CD4-positive, alpha-beta T cell treated with Interleukin-17A for 1 hour (primary cell): ENCODE measurements at regions not wholly inside any gene's neighbourhood (a gene's known extent, or its start where the extent isn't known, plus 50 kb on each side); places are given as distances from the start of the nearest gene placed in this dataset.

Experiments
- DNase-seq: peaks from one replicate; pipeline ENCODE4 v3.0.0-alpha.2; 2020

DNA sequence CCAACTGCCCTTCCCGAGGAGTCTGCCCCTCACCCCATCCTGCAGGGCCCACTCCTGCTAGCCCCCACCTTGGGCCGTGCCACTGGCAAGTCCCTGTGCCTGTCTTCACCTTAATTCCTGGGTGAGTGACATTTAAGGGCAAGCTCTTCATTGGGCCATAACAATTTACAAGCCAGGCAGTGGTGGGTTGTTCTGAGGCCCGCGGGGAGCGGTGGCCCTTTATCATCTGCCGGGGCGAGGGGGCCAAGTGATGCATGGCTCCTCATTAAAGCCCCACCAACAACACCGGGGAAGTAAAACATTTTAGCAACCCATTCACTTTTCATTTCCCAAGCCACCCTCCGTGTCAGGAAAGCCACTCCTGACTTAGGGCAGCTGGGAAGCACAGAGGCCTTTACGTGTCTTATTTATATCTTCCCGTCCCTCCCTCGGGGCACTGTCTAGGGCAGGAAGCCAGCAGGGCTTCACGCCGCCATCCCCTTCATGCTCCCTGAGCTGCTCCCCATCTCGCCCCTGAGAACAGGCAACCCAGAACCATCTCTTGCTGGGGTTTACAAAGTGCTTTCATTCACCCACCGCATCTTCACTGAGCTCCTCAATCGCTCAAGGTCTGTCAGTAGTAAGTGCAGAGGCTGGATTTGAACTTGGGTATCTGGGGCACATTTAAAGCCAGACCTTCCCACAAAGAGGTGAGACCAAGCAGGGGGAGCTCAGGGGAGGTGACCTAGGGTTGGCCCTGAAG lies 55.5 kb upstream of the CCDC167 start:
- DNase-seq, result no peak

- no peak for DNase-seq
Measured at GRCh38 chr6:37554480-37554819, 54.8 kb upstream of the CCDC167 start.

GRCh38 chr6:37552267-37552666 lies 52.6 kb upstream of the CCDC167 start:
- no peak for DNase-seq

GRCh38 chr6:37551867-37552266 lies 52.2 kb upstream of the CCDC167 start:
- no peak for DNase-seq

DNA sequence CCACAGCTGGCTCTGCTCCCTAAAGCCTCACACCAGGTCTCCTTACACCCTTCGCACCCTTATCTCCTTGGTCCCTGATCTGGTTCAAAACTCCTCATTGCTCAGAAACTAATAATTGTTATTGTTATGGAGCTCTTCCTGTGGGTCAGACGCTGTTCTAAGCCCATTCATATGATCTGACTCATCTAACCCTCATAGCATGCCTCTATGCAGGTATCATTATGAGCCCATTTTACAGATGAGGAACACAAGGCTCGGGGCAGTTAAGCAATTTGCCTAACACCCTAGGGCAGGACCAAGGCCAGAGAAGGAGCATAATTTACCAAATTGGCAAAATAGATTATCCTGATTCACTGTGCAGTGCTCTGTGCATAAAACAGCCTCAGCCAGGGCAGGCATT lies 51.8 kb upstream of the CCDC167 start:
- no peak for DNase-seq

DNA sequence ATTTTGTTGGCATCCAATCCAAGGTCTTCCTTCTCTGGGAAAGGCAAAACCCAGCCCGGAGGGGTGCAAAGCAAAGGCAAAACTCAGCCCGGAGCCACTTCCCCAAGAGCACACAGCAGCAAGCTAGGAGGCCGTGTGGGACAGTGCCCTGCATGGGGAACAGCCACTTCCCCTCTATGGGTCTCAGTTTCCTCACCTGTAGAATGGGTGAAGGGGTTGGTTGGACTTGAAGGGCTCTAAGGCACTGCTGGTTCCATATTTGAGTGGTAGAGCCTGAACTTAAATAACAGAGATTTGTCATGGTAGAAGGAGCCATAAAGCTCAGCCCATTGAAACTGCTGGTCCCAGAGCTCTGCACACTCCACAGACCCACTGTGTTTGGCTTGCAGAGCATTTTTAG lies 51.3 kb upstream of the CCDC167 start:
- no peak for DNase-seq

DNA sequence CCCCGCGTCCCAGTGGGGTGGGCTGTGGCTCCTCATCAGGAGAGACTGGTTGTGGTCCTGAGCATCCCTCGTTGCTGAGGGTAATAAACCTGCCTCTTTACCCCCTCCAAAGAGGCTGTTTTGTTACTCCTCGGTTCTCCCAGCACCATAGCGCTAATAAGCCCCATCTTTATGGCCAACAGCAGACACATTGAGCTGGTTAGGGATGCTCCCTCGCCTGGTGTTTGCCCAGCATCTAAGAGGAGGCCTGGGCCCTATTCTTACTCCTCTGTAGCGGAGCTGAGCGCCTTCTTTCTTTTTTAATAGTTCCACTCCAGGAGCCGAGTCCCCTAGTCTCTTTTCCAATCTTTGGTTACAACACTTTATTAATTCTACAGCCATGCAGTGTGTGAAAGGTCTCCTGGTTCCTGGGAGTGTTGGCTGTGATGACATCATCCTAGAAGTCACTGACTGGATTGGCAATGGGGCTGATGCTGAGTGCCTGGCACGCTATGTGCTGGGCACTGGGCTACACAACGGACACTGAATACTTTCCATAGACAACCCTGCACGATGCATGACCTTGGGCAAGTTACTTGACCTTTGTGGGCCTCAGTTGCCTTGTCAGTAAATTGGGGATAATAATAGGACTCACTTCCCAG lies 50.6 kb upstream of the CCDC167 start:
- DNase-seq, result no peak

- no peak for DNase-seq
Measured at GRCh38 chr6:37549558-37549957, 49.9 kb upstream of the CCDC167 start.
